ENCODE measurements at regions not wholly inside any gene's neighbourhood (a gene's known extent, or its start where the extent isn't known, plus 50 kb on each side); places are given as distances from the start of the nearest gene placed in this dataset.

DNA sequence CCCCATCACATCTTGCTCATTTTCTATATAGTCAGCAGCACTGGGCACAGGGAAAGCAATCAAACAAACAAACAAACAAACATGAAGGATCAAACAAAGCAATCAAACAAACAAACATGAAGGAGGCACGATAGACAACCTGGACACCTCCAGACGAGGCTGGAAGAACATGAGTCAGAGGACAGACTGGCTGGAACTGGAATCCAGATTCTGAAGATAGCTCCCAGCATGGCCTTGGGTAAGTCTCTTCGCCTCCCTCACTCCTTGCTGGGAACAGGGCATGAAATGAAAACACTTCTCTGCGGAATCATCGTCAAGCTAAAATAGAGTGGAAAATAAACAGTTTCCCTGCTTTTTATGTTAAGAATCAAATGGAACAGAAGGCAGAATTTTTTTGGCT, 984.8 kb downstream of the VRK1 start:
- Histone ChIP-seq H3K79me1 (ENCODE audit: low read depth in 1 of 2, low read length in 2 of 2) (no peaks in the 10 kb centered on the region), H2AK5ac (ENCODE audit: low read depth, low read length) (no peak overlapping the region), H4K8ac (ENCODE audit: low read depth in 2 of 2, low read length in 2 of 2) (no peak overlapping the region), H4K20me1 (ENCODE audit: insufficient read depth, low read length) (no peaks in the 10 kb centered on the region), H3K36me3 (ENCODE audit: control insufficient read depth, insufficient read depth, low read length) (no peaks in the 10 kb centered on the region), H2AK9ac (replicated peaks; ENCODE audit: low read depth, low read length, poor library complexity) (no peak overlapping the region), H3K27ac (ENCODE audit: insufficient read depth, low read length) (no peak overlapping the region), H2AFZ (replicated peaks; ENCODE audit: low read length, poor library complexity) (no peak overlapping the region), H2BK20ac (ENCODE audit: low read depth, low read length) (no peak overlapping the region), H3K9ac (ENCODE audit: low read depth, low read length) (no peak overlapping the region), H3K27me3 (ENCODE audit: control insufficient read depth, insufficient read depth, low read length) (no peaks in the 10 kb centered on the region), H3K4ac (ENCODE audit: low read depth, low read length) (no peak overlapping the region), H3K4me1 (ENCODE audit: control insufficient read depth, insufficient read depth, low read length) (no peaks in the 10 kb centered on the region), H3K23ac (ENCODE audit: low read depth, low read length) (no peak overlapping the region), H3K56ac (ENCODE audit: extremely low read depth, insufficient read depth, low read length) (no peak overlapping the region), H2BK5ac (ENCODE audit: low read depth, low read length, poor library complexity, severe bottlenecking) (no peak overlapping the region), H3K4me2 (ENCODE audit: low read depth, low read length) (no peak overlapping the region), H3K9me1 (ENCODE audit: insufficient read depth, low read length) (no peaks in the 10 kb centered on the region), H3K14ac (replicated peaks; ENCODE audit: low read depth, low read length) (no peak overlapping the region), H3K4me3 (ENCODE audit: insufficient read depth, low read depth, low read length) (no peak overlapping the region), H2BK120ac (ENCODE audit: low read depth, low read length) (no peak overlapping the region), H4K5ac (ENCODE audit: low read depth, low read length) (no peak overlapping the region), H3K9me3 (ENCODE audit: control insufficient read depth, insufficient read depth, low read length) (peaks cover 17% of the 10 kb centered on the region; the same call in 1 of the 2 replicates), H3K18ac (ENCODE audit: low read depth, low read length) (no peak overlapping the region), H4K91ac (ENCODE audit: insufficient read depth, low read depth, low read length) (no peak overlapping the region), H2BK15ac (ENCODE audit: low read depth, low read length) (no peak overlapping the region)
- dilution Hi-C loops (cut with HindIII; ENCODE audit: low sequenced_read_pairs, unreplicated experiment), result no loop called here
- ATAC-seq (ENCODE audit: low read depth) (no peak), DNase-seq (no peak)
- no CpG with 5 or more reads among the region's 5 CpGs for WGBS, 2 experiments (ENCODE audit: extremely low coverage in 2 of 2, insufficient read length in 1 of 2)
- intact Hi-C loops (cut with micrococcal nuclease), result no loop called here
- CTCF ChIA-PET, result no interaction called here
- POLR2A ChIA-PET (ENCODE audit: unreplicated experiment), result no interaction called here
- in situ Hi-C loops (cut with MboI; ENCODE audit: low sequenced_read_pairs), result no loop called here
- no TSS peak for BruUV-seq (replicated peaks)
- TF ChIP-seq, protein P1, sequence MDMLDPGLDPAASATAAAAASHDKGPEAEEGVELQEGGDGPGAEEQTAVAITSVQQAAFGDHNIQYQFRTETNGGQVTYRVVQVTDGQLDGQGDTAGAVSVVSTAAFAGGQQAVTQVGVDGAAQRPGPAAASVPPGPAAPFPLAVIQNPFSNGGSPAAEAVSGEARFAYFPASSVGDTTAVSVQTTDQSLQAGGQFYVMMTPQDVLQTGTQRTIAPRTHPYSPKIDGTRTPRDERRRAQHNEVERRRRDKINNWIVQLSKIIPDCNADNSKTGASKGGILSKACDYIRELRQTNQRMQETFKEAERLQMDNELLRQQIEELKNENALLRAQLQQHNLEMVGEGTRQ (IDR thresholded peaks at IDR 0.05; ENCODE audit: low read depth, low read length), result no peak
- no peak for TF ChIP-seq MAZ (IDR thresholded peaks at IDR 0.05; ENCODE audit: borderline replicate concordance, low read depth, low read length)
- TF ChIP-seq POLR2A (IDR thresholded peaks at IDR 0.05; ENCODE audit: low read depth, low read length), result no peak
- no peak for TF ChIP-seq RAD21 (IDR thresholded peaks at IDR 0.05; ENCODE audit: low read length)
- no peak for TF ChIP-seq RCOR1 (IDR thresholded peaks at IDR 0.05; ENCODE audit: insufficient replicate concordance, low read length)

Measured in IMR-90 (cell line).